Transverse colon (tissue), 4 donors: ENCODE measurements at regions not wholly inside any gene's neighbourhood (a gene's known extent, or its start where the extent isn't known, plus 50 kb on each side); places are given as distances from the start of the nearest gene placed in this dataset.

Experiments
- DNase-seq: peaks from one replicate; pipeline ENCODE4 v3.0.0-alpha.2; 2019
- H3K27ac ChIP-seq, 4 donors: fragments of 200-600 bp; sonication (generic); 2 replicates each; pipeline ENCODE4 v1.5.1; 2016 to 2018; ENCODE audit warnings: inconsistent platforms in 4 of 4
- H3K27me3 ChIP-seq: fragments of 200-600 bp; sonication (generic); 2 replicates; pipeline ENCODE4 v1.5.1; 2017; ENCODE audit warnings: inconsistent platforms
- H3K36me3 ChIP-seq, 4 donors: fragments of 200-600 bp; sonication (generic); 2 replicates each; pipeline ENCODE4 v1.5.1; 2017 to 2019; ENCODE audit warnings: inconsistent platforms in 4 of 4
- H3K4me1 ChIP-seq, 4 donors: fragments of 200-600 bp; sonication (generic); 2 replicates each; pipeline ENCODE4 v1.5.1; 2017 to 2020; ENCODE audit warnings: inconsistent platforms in 4 of 4
- H3K4me3 ChIP-seq, 4 donors: fragments of 200-600 bp; sonication (generic); 1 replicate in 1 of 4; 2 replicates in 3 of 4; pipeline versions ENCODE4 v1.5.1 to v1.6.1; 2017 to 2019; ENCODE audit warnings: inconsistent platforms in 4 of 4
- H3K9me3 ChIP-seq, 2 donors: fragments of 200-600 bp; sonication (generic); 2 replicates each; pipeline ENCODE4 v1.5.1; 2017 to 2019; ENCODE audit warnings: inconsistent platforms in 2 of 2
- CTCF ChIP-seq, 5 experiments: fragments of 200-600 bp in 3 of 5; fragments of 450-650 bp in 2 of 5; sonication (generic) in 3 of 5; IDR thresholded peaks; 1 replicate in 2 of 5; 2 replicates in 3 of 5; pipeline ENCODE4 v1.5.1; 2016 to 2017; ENCODE audit warnings: antibody characterized with exemption in 5 of 5, inconsistent platforms in 3 of 5, mild to moderate bottlenecking in 2 of 5, moderate library complexity in 1 of 5
- EP300 ChIP-seq: sonication (generic); formaldehyde crosslinking; IDR thresholded peaks from one replicate; pipeline ENCODE4 v1.6.1; 2017; ENCODE audit warnings: antibody characterized with exemption, low read depth
- POLR2A ChIP-seq: fragments of 450-650 bp; IDR thresholded peaks from one replicate; pipeline ENCODE4 v1.6.1; 2016; ENCODE audit warnings: antibody characterized with exemption, mild to moderate bottlenecking, moderate library complexity
- POLR2AphosphoS5 ChIP-seq, 3 donors: sonication (generic); formaldehyde crosslinking; IDR thresholded peaks; one replicate each; pipeline ENCODE4 v1.6.1; 2016; ENCODE audit warnings: antibody characterized with exemption in 3 of 3
- WGBS, 2 donors: methylation state at CpG; one replicate each; pipeline ENCODE4 v1.1.5; 2018; ENCODE audit warnings: low coverage in 1 of 2; 5-methylcytosine and 5-hydroxymethylcytosine counted together
- in situ Hi-C, 4 donors: fragments of 200-750 bp; cut with MboI; loops; one replicate each; pipeline versions ENCODE4 v1.15.0 to v1.15.1; 2017; ENCODE audit warnings: low sequenced_read_pairs in 3 of 4, low pct_ligation_motif_present in 1 of 4, low pct_unique_long_range_greater_than_20kb in 1 of 4
- intact Hi-C: fragments of 100-400 bp; cut with DNase I; formaldehyde crosslinking; loops from one replicate; pipeline ENCODE4 v1.15.1; 2023; ENCODE audit warnings: low total_unique reads

- Histone ChIP-seq H3K9me3 (no peaks in the 10 kb centered on the region), H3K4me3 (no peak overlapping the region), H3K27me3 (no peaks in the 10 kb centered on the region), H3K4me1 (peaks cover 0 to 3% (median under 1%) of the 10 kb centered on the region in 4 donors), H3K36me3 (no peaks in the 10 kb centered on the region), H3K27ac (no peak overlapping the region)
- WGBS, 2 donors = 88 to 90% methylated on average over 2 to 3 of the region's 3 CpGs
- in situ Hi-C loops = loop anchor here in 1 of 4 donors (10.0 to 25.0 kb wide), 2 partner anchors 90 to 193 kb away; partner anchors contain the start of gene CAPZB
- TF ChIP-seq POLR2AphosphoS5 (IDR thresholded peaks at IDR 0.05) (no peak), POLR2A (no peak), CTCF (IDR thresholded peaks at IDR 0.05) (no peak), EP300 (no peak)
- intact Hi-C loops = no loop called here
- no peak for DNase-seq
These were observed 66.5 kb upstream of the NBL1 start for GRCh38 chr1:19577561-19577960.

GRCh38 chr1:19577036-19577435 is 67.1 kb upstream of the NBL1 start:
- WGBS, 2 donors = 47 to 66% methylated on average over 3 to 5 of the region's 5 CpGs
- in situ Hi-C loops = loop anchor here in 1 of 4 donors (10.0 to 25.0 kb wide), 2 partner anchors 90 to 192 kb away; partner anchors contain the start of gene CAPZB
- H3K36me3 ChIP-seq = no peaks in the 10 kb centered on the region
- H3K9me3 ChIP-seq = no peaks in the 10 kb centered on the region
- no peak overlapping the region for H3K4me3 ChIP-seq
- no peaks in the 10 kb centered on the region for H3K4me1 ChIP-seq
- no peaks in the 10 kb centered on the region for H3K27me3 ChIP-seq
- intact Hi-C loops = no loop called here
- H3K27ac ChIP-seq = no peak overlapping the region
- TF ChIP-seq EP300 = no peak
- TF ChIP-seq CTCF (IDR thresholded peaks at IDR 0.05) = no peak
- TF ChIP-seq POLR2AphosphoS5 (IDR thresholded peaks at IDR 0.05) = no peak
- no peak for TF ChIP-seq POLR2A
- DNase-seq = no peak

GRCh38 chr1:19569786-19570185 is 74.3 kb upstream of the NBL1 start:
- 92 to 100% methylated on average over 3 of the region's 3 CpGs for WGBS, 2 donors

GRCh38 chr1:19567041-19567440 is 77.1 kb upstream of the NBL1 start:
- H3K4me1 ChIP-seq = peaks cover 0 to 17% (median 2%) of the 10 kb centered on the region in 4 donors
- no peaks in the 10 kb centered on the region for H3K27me3 ChIP-seq
- DNase-seq = no peak
- no peaks in the 10 kb centered on the region for H3K9me3 ChIP-seq
- 91 to 100% methylated on average over 1 to 4 of the region's 4 CpGs for whole genome bisulfite sequencing, 2 donors
- TF ChIP-seq CTCF (IDR thresholded peaks at IDR 0.05) (no peak), POLR2A (no peak), EP300 (no peak), POLR2AphosphoS5 (IDR thresholded peaks at IDR 0.05) (no peak)
- intact Hi-C loops = no loop called here
- H3K4me3 ChIP-seq = no peak overlapping the region
- no peaks in the 10 kb centered on the region for H3K36me3 ChIP-seq
- in situ Hi-C loops = no loop called here
- H3K27ac ChIP-seq = no peak overlapping the region

More at GRCh38 chr1:19569786-19570185, 74.3 kb upstream of the NBL1 start:
- H3K4me3 ChIP-seq = no peak overlapping the region
- no peak for DNase-seq
- in situ Hi-C loops (loop anchor here in 1 of 4 donors (10.0 kb wide), 1 partner anchor 185 kb away; no protein-coding TSS in a partner anchor), intact Hi-C loops (no loop called here)
- TF ChIP-seq EP300 = no peak
- no peak for TF ChIP-seq POLR2A
- no peak for TF ChIP-seq POLR2AphosphoS5 (IDR thresholded peaks at IDR 0.05)
- TF ChIP-seq CTCF (IDR thresholded peaks at IDR 0.05) = no peak
- no peaks in the 10 kb centered on the region for H3K9me3 ChIP-seq
- no peaks in the 10 kb centered on the region for H3K4me1 ChIP-seq
- H3K27ac ChIP-seq = no peak overlapping the region
- no peaks in the 10 kb centered on the region for H3K36me3 ChIP-seq
- H3K27me3 ChIP-seq = no peaks in the 10 kb centered on the region
